IMR-90 (cell line): ENCODE measurements at regions not wholly inside any gene's neighbourhood (a gene's known extent, or its start where the extent isn't known, plus 50 kb on each side); places are given as distances from the start of the nearest gene placed in this dataset.

Experiments
- FOS ChIP-seq: fragments of 150-350 bp; IDR thresholded peaks from 2 replicates; pipeline ENCODE4 v1.6.1; 2016; ENCODE audit warnings: low read depth, low read length
- MAFK ChIP-seq: IDR thresholded peaks from 2 replicates; pipeline ENCODE4 v1.6.1; 2012; ENCODE audit warnings: low read depth, low read length, improper control_type of control experiment
- MAZ ChIP-seq: IDR thresholded peaks from 2 replicates; pipeline ENCODE4 v1.6.1; 2012; ENCODE audit warnings: low read depth, mild to moderate bottlenecking, low read length, improper control_type of control experiment, moderate library complexity, borderline replicate concordance
- POLR2A ChIP-seq: IDR thresholded peaks from 2 replicates; pipeline ENCODE4 v1.6.1; 2012; ENCODE audit warnings: mild to moderate bottlenecking, low read depth, low read length
- RAD21 ChIP-seq: IDR thresholded peaks from 2 replicates; pipeline ENCODE4 v1.6.1; 2012; ENCODE audit warnings: low read length, improper control_type of control experiment
- RCOR1 ChIP-seq: IDR thresholded peaks from 2 replicates; pipeline ENCODE4 v1.6.1; 2012; ENCODE audit warnings: mild to moderate bottlenecking, low read length, improper control_type of control experiment; ENCODE audit not compliant: insufficient replicate concordance
- USF2 ChIP-seq: fragments of 150-350 bp; IDR thresholded peaks from 2 replicates; pipeline ENCODE4 v1.6.1; 2017; ENCODE audit warnings: mild to moderate bottlenecking, antibody characterized with exemption, low read length, low read depth
- TF ChIP-seq, protein P1 (sequence below): conservative IDR thresholded peaks from 2 replicates; pipeline ENCODE4 v1.5.1; 2012; ENCODE audit warnings: mild to moderate bottlenecking, low read depth, low read length, improper control_type of control experiment

DNA sequence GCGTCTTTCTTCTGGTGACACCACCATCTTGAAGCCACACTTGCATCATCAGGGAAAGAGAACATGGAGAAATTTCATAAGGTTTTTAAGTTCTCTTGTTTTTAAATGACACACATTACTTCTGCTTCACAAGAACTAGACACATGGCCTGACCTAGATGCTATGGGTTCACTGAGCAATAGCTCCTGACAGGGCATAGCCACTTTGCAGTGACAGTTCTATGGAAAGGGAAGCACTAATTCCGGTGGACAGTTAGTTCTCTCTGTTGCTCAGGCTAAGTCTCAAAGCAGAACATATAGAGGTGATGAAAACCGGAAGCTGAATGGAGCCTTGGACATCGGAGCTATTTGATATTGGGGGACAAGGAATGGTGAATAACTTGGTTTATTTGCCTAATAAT lies 940.1 kb upstream of the WWC1 start:
- no peak for TF ChIP-seq RAD21
- TF ChIP-seq, protein P1, sequence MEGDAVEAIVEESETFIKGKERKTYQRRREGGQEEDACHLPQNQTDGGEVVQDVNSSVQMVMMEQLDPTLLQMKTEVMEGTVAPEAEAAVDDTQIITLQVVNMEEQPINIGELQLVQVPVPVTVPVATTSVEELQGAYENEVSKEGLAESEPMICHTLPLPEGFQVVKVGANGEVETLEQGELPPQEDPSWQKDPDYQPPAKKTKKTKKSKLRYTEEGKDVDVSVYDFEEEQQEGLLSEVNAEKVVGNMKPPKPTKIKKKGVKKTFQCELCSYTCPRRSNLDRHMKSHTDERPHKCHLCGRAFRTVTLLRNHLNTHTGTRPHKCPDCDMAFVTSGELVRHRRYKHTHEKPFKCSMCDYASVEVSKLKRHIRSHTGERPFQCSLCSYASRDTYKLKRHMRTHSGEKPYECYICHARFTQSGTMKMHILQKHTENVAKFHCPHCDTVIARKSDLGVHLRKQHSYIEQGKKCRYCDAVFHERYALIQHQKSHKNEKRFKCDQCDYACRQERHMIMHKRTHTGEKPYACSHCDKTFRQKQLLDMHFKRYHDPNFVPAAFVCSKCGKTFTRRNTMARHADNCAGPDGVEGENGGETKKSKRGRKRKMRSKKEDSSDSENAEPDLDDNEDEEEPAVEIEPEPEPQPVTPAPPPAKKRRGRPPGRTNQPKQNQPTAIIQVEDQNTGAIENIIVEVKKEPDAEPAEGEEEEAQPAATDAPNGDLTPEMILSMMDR = no peak
- no peak for TF ChIP-seq POLR2A
- TF ChIP-seq MAFK = no peak
- no peak for TF ChIP-seq MAZ
- no peak for TF ChIP-seq RCOR1
- TF ChIP-seq USF2 = no peak
- no peak for TF ChIP-seq FOS
